ENCODE measurements at regions not wholly inside any gene's neighbourhood (a gene's known extent, or its start where the extent isn't known, plus 50 kb on each side); places are given as distances from the start of the nearest gene placed in this dataset.
"Not testable (repeated sequence)": the region's sequence is repeated elsewhere in the genome, so short reads cannot be mapped to it uniquely, and the experiment has no call there.

GRCh38 chr10:3636356-3637181 is 148.4 kb downstream of the KLF6 start:
- no peak for DNase-seq (ENCODE audit: extremely low read depth, low read depth)
- H3K4me3 ChIP-seq (replicated peaks; ENCODE audit: low read depth, low read length): no peak overlapping the region
- no peak for TF ChIP-seq CTCF (IDR thresholded peaks at IDR 0.05; ENCODE audit: low read depth, low read length, missing control alignments)

- TF ChIP-seq CTCF (IDR thresholded peaks at IDR 0.05; ENCODE audit: low read depth, low read length, missing control alignments): no peak
- no peak for DNase-seq (ENCODE audit: extremely low read depth, low read depth)
- no peak overlapping the region for H3K4me3 ChIP-seq (replicated peaks; ENCODE audit: low read depth, low read length)
These were observed 149.3 kb downstream of the KLF6 start for GRCh38 chr10:3635697-3636096.

GRCh38 chr10:3635211-3635671 is 149.8 kb downstream of the KLF6 start:
- no peak for DNase-seq (ENCODE audit: extremely low read depth, low read depth)
- H3K4me3 ChIP-seq (replicated peaks; ENCODE audit: low read depth, low read length): no peak overlapping the region
- no peak for TF ChIP-seq CTCF (IDR thresholded peaks at IDR 0.05; ENCODE audit: low read depth, low read length, missing control alignments)

- DNase-seq (ENCODE audit: extremely low read depth, low read depth); H3K4me3 ChIP-seq (replicated peaks; ENCODE audit: low read depth, low read length): not testable (repeated sequence)
These were observed 150.4 kb downstream of the KLF6 start for GRCh38 chr10:3634646-3635045.

- no peak overlapping the region for H3K4me3 ChIP-seq (replicated peaks; ENCODE audit: low read depth, low read length)
- no peak for TF ChIP-seq CTCF (IDR thresholded peaks at IDR 0.05; ENCODE audit: low read depth, low read length, missing control alignments)
- DNase-seq (ENCODE audit: extremely low read depth, low read depth): no peak
These were observed 153.2 kb downstream of the KLF6 start for GRCh38 chr10:3631701-3632330.

- TF ChIP-seq CTCF (IDR thresholded peaks at IDR 0.05; ENCODE audit: low read depth, low read length, missing control alignments): no peak
- H3K4me3 ChIP-seq (replicated peaks; ENCODE audit: low read depth, low read length): no peak overlapping the region
- no peak for DNase-seq (ENCODE audit: extremely low read depth, low read depth)
These were observed 153.7 kb downstream of the KLF6 start for GRCh38 chr10:3631291-3631690.

- no peak overlapping the region for H3K4me3 ChIP-seq (replicated peaks; ENCODE audit: low read depth, low read length)
- TF ChIP-seq CTCF (IDR thresholded peaks at IDR 0.05; ENCODE audit: low read depth, low read length, missing control alignments): no peak
These were observed 158.9 kb downstream of the KLF6 start for GRCh38 chr10:3625959-3626751.

More at GRCh38 chr10:3625959-3626751, 158.9 kb downstream of the KLF6 start:
- DNase-seq (ENCODE audit: extremely low read depth, low read depth): no peak
